Frontal cortex (tissue), 3 donors: ENCODE measurements at regions not wholly inside any gene's neighbourhood (a gene's known extent, or its start where the extent isn't known, plus 50 kb on each side); places are given as distances from the start of the nearest gene placed in this dataset.
"Not testable (repeated sequence)": the region's sequence is repeated elsewhere in the genome, so short reads cannot be mapped to it uniquely, and the experiment has no call there.

Experiments
- DNase-seq, 2 donors: peaks; one replicate each; pipeline ENCODE4 v3.0.0; 2012; ENCODE audit warnings: low spot score in 2 of 2
- FAIRE-seq: peaks from 2 replicates; lab custom pipeline; 2012; peaks lifted over from hg19 to GRCh38; lab: Jason Lieb, UNC
- donor health status: control.
- donor health status: control.
- donor health status: control.

DNA sequence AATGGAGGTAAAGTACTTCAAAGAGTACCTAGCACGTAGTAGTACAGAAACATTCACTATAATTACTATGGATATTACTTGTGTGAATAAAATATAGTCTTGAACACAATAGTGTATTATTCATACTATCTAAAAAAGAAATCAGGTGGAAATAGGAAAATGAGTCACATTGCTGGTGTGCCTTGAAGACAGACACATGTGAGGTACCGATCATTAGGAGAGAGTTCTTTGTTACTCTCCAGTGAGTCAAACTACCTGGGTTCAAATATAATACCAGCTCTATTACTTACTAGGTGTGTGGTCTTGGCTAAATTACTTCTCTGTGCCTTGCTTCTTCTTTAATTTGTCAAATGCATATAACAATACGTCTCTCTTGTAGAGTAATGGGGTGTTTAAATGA, 50.8 kb upstream of the BEND6 start:
- FAIRE-seq: no peak
- no peak for DNase-seq

DNA sequence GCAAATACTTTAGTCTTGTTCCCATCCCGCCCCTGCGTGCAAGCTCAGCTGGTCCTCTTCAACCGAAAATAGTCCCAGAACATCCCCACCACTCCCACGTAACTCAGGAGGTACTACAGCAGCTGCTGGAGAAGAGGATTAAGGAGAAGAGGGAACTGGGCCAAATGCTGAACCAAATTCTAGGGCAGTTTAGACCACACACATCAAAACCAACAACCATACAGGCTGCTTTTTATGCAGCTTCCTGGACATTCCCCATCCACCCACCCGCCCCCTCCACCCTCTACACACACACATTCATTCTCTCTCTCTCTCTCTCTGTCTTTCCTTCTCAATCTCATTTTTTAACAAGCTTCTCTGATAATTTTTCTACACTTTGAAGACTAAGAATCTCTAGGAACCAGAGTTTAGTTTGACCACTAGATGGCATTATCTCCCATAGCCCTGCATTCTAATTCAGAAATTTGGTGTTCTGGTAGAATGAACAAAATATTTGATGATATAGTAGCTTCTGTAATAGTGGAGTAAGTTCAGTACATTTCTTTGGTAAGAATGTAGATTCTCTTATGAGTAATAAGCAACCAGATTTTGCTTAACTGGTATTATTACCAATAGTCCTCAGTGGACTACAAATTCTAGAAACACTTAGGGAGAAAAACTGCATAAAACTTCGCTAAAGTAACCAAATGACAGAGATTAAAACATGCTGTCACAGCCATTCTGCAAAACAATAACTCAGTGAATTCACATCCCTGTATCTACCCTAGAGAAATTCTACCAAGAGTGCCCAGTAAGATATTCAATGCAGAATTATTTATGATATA, 52.1 kb upstream of the BEND6 start:
- FAIRE-seq: peak; percentile 78
- DNase-seq: peak; percentile 22 to 28

DNA sequence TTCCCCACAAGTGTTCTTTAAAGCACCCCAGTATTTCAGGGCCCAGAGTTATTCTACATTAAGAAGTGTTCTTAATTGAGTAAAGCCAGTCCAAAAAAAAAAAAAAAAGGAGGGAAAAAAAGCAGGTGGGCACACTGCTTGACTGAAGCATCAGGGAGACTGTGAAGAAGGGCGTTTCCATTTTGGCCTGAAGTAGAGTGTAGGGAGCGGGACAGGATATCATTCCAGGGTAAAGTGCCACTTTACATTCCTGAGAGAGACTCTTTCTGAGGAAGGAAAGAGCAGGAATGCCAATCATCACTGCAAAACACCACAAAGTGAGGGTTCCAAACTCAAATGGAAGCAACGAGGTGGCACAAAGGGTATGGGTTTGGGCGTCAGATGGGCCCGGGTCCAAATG, 54.1 kb upstream of the BEND6 start:
- no peak for DNase-seq
- FAIRE-seq: no peak

DNA sequence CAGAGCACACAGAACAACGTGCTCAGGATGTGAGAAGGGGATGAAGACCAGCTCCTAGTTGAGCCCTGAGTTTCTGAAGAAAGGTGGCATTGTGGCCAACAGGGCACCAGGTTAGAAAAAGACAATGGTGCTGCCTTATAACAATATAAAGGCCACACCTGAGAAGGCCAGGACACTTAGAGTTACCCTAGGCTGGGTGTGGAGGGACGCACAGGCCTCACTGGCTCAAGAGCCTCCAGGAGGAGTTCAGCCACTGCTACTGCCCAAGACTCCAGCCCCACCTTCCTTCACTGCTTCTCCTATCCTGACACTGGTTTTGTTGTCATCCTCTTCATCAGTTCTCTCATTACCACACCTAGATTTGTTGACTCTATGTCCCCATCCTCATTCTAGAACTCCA, 55.2 kb upstream of the BEND6 start:
- FAIRE-seq: no peak
- no peak for DNase-seq

DNA sequence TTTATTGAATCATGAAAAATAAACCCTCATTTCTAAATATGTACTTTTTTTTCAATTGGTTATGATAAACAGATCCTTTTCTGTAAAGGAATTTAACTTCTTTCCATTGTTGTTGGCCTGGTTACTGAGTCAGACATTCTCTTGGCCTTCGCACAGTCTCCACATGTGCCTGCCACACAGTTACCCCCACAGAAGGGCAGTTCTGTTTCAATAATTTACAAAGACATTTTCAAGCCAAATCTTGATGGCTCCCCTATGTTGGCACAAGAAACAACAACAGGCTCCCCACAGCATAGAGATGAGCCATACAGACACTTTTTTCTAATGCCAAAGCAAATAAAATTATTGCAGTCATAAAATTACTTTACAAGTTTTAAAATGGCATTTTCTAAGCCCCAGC, 55.6 kb upstream of the BEND6 start:
- DNase-seq: no peak

DNA sequence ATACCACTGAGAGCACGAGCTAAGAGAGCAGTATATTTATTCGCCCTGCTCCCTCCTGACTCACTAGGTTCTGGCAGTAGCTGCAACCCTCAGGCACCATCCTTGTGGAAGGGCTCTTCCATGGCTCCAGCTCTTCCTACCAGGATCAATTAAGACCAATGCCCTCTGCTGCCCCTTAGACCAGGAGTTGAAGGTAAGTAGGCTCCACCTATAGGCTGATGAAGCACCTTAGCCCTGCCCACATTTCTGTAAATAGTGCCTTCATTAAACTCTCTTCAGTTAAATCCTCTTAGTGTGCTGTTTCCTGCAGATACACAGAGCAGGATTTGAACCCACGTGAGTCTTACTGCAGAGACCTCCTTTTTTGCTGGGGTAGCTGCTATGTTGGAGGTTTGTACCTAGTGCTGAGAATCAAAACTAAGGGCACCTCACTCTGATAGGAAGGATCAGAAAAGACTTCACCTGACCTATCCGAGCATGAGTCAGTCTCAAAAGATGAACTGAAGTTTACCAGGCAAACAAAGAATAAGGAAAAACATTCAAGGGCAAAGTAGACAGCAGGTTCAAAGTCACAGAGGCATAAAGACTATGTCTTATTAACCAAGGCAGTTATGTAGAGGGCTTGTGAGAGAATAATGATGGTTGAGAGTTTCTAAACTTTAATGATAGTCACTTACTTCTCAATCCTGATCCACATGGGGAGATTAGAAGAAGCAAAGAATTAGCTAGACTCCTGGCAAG, 56.9 kb upstream of the BEND6 start:
- no peak for FAIRE-seq
- DNase-seq: no peak

More for the DNA sequence above, 55.6 kb upstream of the BEND6 start:
- no peak for FAIRE-seq

DNA sequence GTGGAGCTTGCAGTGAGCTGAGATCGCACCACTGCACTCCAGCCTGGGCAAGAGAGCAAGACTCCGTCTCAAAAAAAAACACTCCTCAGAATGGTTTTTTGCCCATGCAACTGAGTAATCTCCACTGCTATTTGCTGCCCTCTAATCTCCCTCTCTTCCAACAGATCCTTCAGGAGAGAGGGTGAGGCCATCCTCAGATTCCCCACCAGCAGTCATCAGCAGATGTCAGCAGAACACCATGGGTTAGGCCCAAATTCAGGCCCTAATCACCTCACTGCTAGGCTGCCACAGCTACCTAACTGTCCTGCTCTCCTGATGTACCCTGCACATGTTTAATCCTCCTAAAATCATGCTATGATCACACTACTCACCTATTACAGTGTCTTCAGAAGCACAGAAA, 63.2 kb upstream of the BEND6 start:
- no peak for FAIRE-seq
- no peak for DNase-seq

DNA sequence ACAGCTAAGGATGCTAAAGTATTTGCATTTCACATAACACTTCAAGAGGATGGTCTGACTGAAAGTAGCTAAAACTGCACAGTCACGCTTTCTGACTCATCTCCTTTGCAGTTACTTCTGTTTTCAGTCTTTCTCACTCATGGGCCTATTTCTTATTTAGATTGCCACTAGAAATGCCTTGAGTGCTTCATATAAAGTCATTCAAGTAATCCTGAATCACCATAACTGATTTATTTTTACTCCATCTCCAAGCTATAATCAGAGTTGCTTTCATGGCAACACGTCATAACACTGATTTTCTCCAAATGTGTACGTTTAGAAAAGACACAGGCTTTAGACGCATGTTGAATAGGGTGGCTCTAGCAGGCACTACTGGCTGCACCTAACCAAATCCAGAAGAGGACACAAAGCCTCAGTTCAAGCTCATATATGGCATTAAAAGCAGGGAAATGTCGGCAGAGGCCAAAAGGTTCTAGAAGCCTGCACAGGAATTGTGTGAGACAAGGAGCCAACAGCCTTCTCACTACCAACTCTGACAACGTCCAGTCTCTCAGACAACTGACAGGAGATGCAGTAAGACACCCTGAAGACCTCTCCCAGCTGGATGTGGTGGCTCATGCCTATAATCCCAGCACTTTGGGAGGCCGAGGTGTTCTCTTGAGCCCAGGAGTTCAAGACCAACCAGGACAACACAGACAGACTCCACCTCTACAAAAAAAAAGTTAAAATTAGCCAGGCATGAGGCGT, 64.1 kb upstream of the BEND6 start:
- FAIRE-seq (no peak), DNase-seq (peak; percentile 17 to 55)

DNA sequence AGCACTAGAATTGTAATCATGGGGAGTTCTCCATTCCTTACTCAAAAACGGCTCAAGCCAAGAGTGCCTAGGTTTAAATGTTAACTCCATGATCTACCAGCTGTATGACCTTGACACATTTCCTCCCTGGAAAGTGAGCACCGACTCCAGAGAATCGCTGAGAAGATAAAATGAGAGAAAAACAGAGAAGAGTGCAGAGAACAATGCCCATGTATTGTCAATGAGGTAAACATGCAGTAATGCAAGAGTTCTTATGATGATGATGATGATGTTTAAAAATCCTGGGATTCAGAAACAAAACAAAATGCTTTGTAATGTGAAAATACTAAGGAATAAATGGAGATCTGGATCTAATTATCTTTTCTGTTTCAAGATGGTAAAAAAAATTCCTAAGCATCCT, 64.8 kb upstream of the BEND6 start:
- FAIRE-seq (no peak), DNase-seq (no peak)

DNA sequence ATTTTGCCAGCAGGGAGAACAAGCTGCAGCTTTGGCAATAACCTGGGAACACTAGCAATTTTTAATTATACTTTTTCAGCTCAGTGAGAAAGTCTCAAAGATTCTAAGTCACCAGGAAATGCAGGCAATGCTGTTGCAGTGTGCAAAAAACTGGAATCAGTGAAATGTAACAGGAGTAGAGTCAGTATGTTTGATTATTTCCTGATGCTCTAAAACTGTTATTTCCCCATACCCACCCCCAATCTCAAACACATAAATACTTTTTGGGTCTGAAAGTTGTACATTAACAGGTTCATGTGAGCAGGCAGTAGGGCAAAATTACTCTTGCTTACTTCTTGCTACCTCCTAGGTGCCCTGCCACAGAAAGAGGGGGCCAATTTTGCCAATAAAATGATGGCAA, 65.4 kb upstream of the BEND6 start:
- FAIRE-seq (no peak), DNase-seq (no peak)

DNA sequence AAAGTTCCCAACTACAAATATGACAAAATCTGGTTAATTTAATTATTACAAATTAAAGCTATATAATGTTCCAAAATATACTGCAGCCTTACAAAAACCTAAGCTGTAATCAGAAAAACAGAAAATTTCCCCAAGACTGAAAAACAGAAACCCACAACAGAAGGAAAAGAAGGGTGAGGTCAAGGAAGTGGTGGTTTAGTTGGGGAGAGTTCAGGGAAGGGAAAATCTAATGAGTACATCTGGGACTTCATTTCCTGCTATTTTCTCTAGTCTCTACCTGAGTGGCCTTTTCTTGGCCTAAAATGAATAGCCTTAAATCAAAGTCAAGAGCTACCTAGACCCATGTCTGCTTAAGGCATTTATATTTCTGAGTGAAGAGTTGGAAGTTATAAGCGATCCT, 66.2 kb upstream of the BEND6 start:
- DNase-seq (no peak), FAIRE-seq (no peak)

DNA sequence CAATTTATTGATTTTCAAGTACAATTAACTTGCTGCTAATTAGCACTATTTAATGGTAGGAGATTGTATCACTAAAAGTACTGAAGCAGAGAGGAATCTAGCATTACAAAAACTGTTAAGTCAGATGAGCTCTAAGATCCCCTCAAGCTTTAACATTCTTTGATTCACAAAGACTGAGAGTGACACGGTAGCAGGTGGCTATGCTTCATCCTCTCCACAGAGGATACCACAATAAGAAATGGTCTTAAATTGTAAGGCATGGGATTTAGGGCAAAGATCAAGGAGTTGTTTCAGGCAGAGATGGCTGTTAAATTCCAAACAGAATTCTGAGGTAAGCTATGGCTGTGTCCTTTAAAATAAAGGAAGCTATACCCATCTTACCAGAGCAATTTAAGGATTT, 67.8 kb upstream of the BEND6 start:
- no peak for FAIRE-seq
- DNase-seq: no peak

DNA sequence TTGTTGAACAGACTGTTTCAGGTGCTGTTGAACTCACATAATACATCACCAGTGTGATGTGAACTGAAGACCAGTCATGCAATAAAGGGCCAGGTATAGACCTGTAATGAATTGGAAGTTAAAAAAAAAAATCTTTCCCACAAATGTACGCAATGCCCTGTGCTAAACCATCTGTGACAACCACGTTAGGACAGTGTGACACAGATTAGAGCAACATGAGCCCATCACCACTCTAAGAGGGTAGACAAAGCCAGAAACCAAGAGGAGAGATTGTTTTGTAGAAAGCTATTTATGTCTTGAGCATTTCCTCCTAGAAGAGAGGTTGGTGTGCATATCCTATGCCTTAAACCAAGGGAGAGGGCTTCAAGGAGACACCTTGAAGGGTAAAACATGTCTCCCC, 77.0 kb upstream of the BEND6 start:
- FAIRE-seq (no peak), DNase-seq (no peak)

DNA sequence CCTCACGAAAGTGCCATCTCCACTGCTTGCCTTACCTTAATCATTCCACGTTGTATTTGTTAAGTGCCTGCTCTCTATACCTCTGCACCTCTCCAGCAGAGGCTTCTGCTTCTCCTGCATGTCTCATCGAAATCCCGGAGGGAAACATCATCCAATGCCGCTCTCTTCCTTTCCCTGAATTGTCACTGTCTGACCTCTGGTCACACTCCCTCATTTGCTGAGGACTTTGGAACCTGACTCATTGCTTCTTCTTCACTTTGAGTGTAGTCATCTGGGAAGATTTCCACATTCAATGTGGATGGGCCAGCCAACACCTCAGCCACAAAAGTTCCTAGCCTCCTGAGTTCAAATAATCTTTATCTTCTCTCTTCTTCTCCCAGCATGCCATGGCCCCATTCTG, 78.9 kb upstream of the BEND6 start:
- no peak for DNase-seq

DNA sequence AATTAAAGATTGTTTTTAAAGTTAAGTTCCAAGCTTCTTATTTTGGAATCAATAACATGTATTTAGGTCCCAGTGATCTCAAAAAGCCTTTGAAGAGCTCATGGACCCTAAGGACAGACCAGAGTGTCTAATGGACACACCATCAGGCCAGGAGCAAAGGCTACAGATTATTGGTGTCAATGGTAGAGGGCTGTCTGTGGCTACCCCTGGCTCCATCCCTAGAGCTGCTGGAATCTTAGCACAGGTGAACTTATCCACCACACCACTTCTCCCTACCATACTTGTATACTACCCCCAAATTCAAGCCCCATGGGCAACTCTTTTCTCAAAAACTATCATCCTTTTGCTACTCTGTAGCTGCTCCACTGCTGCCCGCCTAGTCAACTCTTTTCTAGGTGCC, 79.4 kb upstream of the BEND6 start:
- no peak for FAIRE-seq

More for the DNA sequence above, 78.9 kb upstream of the BEND6 start:
- no peak for FAIRE-seq

DNA sequence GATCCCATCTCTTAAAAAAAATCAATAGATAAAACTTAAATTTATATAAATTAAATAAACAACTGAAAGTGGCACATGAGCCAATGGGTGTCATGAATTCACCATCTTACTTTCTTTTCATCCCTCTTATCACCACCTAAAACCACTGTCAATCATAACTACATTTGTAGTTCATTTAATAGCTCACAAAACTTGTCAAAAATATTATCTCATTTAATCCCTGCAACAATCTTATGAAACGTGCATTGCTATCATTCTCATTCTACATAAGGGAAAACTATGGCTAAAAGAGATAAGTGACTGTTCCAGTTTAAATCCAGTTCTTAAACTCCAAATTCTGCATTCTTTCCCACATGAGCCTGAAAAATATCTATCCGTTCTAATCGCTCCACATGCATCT, 80.6 kb upstream of the BEND6 start:
- DNase-seq: no peak
- FAIRE-seq: no peak

More for the DNA sequence above, 79.4 kb upstream of the BEND6 start:
- no peak for DNase-seq

DNA sequence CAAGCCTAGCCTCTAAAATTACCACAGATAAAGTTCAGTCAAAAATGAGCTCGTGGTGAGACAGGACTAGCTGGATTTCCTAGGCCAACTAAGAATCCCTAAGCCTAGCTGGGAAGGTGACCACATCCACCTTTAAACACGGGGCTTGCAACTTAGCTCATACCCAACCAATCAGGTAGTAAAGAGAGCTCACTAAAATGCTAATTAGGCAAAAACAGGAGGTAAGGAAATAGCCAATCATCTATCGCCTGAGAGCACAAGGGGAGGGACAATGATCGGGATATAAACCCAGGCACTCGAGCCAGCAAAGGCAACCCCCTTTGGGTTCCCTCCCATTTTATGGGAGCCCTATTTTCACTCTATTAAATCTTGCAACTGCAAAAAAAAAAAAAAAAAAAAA, 84.9 kb upstream of the BEND6 start:
- not testable (repeated sequence) for DNase-seq, FAIRE-seq

DNA sequence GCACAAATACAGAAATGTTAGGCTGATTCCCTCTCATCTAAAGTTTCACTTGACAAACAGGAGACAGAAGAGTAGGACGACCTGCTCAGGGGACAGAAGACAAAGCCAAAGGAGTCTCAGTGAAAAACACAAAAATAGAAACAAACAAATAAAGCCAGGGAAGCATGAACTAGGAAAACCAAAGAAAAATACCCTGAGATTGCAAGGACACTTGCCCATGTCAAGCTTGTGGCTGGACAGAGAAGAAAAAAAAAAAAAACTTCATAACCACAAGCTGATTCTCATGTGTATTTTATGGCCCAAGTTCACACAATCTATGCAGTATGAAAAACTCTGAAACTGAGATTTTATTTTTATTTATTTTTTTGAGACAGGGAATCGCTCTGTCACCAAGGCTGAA, 85.6 kb upstream of the BEND6 start:
- FAIRE-seq: no peak
- DNase-seq: no peak

DNA sequence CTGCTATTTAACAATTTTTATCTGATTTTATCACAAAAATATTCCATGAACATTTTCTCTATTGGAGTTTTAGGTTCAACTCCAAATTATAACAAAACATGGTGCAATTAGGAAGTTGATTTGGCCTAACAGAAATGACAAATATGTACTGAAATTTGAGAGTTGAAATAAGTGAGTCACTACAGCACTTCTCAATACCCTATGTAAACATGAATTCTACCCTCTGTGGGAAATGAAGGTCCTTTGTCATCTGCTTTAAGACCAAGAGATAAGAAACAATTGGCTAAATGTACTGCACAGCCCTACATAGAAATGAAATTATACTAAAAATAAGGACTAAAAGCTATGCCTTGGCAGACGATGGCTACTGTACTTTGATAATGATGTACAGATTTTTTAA, 86.2 kb upstream of the BEND6 start:
- DNase-seq (no peak), FAIRE-seq (peak; percentile 50)

DNA sequence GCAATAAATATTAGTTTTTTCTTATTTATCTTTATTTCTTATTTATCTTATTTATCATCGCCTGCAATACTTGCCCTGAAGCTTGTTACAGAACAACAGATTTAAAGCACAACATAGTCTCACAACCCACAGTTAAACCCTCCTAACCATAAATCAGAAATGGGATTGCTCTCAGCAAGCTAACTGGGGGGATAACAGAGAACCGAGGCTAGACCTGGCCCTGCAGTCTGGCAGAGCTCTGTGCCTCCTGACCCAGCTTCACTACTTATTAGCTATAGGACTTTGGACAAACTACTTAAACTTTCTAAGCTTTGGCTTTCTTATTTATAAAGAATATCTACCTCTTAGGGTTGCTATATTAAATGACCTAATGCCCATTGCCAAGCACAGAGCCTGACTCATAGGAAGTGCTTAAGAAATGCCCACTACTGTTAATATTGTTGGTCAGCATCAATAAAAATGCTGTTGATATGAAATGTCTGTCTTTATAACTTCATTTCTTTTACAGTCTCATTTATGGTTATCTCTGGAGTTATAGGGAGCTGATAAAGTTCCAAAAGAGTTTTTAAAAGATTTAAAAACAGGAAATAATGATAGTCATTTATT, 87.9 kb upstream of the BEND6 start:
- FAIRE-seq (no peak), DNase-seq (no peak)
